ENCODE measurements at regions not wholly inside any gene's neighbourhood (a gene's known extent, or its start where the extent isn't known, plus 50 kb on each side); places are given as distances from the start of the nearest gene placed in this dataset.

GRCh38 chr18:1917569-1917968 is 653.7 kb downstream of the METTL4 start:
- no peak overlapping the region for H3K4me3 ChIP-seq (ENCODE audit: low read depth, low read length)
- TF ChIP-seq, protein P1, sequence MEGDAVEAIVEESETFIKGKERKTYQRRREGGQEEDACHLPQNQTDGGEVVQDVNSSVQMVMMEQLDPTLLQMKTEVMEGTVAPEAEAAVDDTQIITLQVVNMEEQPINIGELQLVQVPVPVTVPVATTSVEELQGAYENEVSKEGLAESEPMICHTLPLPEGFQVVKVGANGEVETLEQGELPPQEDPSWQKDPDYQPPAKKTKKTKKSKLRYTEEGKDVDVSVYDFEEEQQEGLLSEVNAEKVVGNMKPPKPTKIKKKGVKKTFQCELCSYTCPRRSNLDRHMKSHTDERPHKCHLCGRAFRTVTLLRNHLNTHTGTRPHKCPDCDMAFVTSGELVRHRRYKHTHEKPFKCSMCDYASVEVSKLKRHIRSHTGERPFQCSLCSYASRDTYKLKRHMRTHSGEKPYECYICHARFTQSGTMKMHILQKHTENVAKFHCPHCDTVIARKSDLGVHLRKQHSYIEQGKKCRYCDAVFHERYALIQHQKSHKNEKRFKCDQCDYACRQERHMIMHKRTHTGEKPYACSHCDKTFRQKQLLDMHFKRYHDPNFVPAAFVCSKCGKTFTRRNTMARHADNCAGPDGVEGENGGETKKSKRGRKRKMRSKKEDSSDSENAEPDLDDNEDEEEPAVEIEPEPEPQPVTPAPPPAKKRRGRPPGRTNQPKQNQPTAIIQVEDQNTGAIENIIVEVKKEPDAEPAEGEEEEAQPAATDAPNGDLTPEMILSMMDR (IDR thresholded peaks at IDR 0.05; ENCODE audit: borderline replicate concordance, insufficient read depth, low read depth, low read length) = no peak

- no peak overlapping the region for H3K4me3 ChIP-seq (ENCODE audit: low read depth, low read length)
- TF ChIP-seq, protein P1 (IDR thresholded peaks at IDR 0.05; ENCODE audit: borderline replicate concordance, insufficient read depth, low read depth, low read length) = no peak
These were observed 649.2 kb downstream of the METTL4 start for GRCh38 chr18:1922066-1922465.

GRCh38 chr18:1928711-1929110 is 642.6 kb downstream of the METTL4 start:
- TF ChIP-seq, protein P1 (IDR thresholded peaks at IDR 0.05; ENCODE audit: borderline replicate concordance, insufficient read depth, low read depth, low read length) = no peak
- no peak overlapping the region for H3K4me3 ChIP-seq (ENCODE audit: low read depth, low read length)

- no peak overlapping the region for H3K4me3 ChIP-seq (ENCODE audit: low read depth, low read length)
- TF ChIP-seq, protein P1 (IDR thresholded peaks at IDR 0.05; ENCODE audit: borderline replicate concordance, insufficient read depth, low read depth, low read length) = no peak
These were observed 641.6 kb downstream of the METTL4 start for GRCh38 chr18:1929720-1930119.

DNA sequence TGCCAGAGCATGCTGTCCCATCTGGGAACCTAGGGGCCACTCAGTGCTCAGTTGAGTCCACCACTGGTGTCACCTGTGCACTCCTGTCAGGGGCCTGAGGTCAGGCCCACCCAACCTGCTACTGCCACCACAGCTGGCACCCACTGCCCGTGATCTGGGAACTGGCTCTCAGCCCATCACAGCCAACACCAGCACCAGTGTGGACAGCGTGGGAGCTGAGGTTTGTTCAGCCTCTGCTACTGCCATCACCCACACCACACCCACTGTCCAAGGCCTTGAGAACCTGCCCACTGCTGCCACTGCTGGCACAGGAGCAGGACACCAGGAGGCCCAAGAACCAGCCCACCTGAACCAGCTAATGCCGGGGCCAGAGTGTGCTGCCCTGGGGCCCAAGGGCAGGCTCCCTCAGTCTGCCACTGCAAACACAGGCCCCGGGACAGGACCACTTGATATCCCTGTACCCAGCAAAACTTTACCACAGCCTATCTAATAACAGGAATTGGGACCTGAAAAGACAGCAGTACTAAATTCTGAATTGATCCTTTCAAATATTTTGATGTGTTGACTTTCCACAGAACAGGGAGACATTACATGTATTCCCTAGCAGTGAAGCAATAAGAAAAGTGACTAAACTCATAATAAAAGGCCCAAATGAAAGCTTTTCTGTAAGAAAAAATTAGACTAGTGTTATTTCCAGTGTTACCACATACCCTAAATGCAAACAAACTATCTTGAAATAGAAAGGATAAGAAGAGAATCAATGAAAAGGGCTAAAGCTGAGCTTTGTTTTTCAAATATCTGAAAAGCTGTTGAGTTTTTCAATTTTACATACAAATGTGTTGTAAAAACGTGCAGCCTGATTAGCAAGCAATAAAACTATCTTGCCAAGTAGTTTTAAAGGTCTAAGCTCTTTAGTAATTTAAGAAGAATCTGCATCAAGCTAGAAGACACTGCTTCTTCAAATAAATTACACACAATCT is 640.7 kb downstream of the METTL4 start:
- H3K4me3 ChIP-seq (ENCODE audit: low read depth, low read length) = no peak overlapping the region
- TF ChIP-seq, protein P1 (IDR thresholded peaks at IDR 0.05; ENCODE audit: borderline replicate concordance, insufficient read depth, low read depth, low read length) = no peak

- TF ChIP-seq, protein P1 (IDR thresholded peaks at IDR 0.05; ENCODE audit: borderline replicate concordance, insufficient read depth, low read depth, low read length) = no peak
- no peak overlapping the region for H3K4me3 ChIP-seq (ENCODE audit: low read depth, low read length)
These were observed 618.8 kb downstream of the METTL4 start for GRCh38 chr18:1952486-1952885.

Data from GM12875 (cell line).